ENCODE measurements at regions not wholly inside any gene's neighbourhood (a gene's known extent, or its start where the extent isn't known, plus 50 kb on each side); places are given as distances from the start of the nearest gene placed in this dataset.
"Not testable (repeated sequence)": the region's sequence is repeated elsewhere in the genome, so short reads cannot be mapped to it uniquely, and the experiment has no call there.

DNA sequence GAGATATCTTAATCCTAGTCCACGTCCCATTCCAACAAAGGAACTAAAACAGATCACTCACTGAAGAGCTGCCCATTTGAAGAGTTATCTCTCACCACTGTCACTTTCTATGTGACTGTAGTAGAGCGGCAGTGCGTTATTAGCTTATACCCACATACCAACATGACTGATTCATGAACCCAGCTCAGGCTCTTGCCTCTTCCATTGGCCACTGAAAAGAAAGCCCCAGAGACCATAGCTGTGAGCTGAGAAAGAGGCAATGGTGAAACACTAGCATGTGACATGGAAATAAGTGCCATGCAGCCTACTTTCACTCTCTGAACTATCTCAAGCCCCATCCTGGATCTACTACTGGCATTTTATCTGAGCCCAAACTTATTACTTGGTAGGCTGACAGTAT lies 151.7 kb upstream of the MOCS2 start:
- ATAC-seq (replicated peaks) = no peak
- Mint-ChIP-seq H3K9me3 (no peaks in the 10 kb centered on the region), H3K4me3 (no peak overlapping the region)

DNA sequence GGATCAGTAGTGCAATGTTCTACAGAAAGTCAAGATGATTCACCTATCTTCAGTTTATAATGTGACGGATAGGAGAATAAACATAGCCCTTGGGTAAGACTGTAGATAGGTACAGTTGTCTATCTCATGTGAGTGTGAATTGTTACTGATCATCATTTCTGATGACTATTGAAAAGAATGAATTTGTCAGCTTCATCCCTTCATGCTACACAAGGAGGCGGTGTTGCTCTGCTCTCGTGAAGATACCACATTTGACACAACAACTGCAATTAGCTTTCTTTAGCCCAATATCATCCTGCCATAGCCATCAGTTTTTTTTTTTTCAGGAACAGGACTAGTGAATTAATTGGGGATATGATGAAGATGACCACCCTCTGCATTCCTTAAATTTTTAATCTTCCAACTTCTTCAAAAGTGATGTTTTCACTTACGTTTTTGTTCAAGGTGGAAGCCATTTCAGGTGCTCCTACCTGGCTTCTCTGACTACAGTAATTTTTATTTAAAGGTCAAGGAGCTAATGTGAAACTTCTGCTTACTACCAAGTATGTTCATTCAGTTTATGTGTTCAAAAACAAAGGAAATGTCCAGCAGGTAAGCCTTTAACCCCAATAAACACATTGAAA lies 152.9 kb upstream of the MOCS2 start:
- Mint-ChIP-seq H3K27ac (no peak overlapping the region), H3K36me3 (ENCODE audit: insufficient read depth) (no peaks in the 10 kb centered on the region)

More for the DNA sequence above, 151.7 kb upstream of the MOCS2 start:
- Mint-ChIP-seq H3K27ac (no peak overlapping the region), H3K36me3 (ENCODE audit: insufficient read depth) (no peaks in the 10 kb centered on the region), H3K27me3 (peaks cover 14 to 18% of the 10 kb centered on the region in 2 donors), H3K4me1 (ENCODE audit: low read depth in 2 of 2) (no peaks in the 10 kb centered on the region)
- no peak for DNase-seq

GRCh38 chr5:53263151-53263550 lies 153.6 kb upstream of the MOCS2 start:
- Mint-ChIP-seq H3K36me3 (ENCODE audit: insufficient read depth) (no peaks in the 10 kb centered on the region), H3K9me3 (no peaks in the 10 kb centered on the region), H3K4me1 (ENCODE audit: low read depth in 2 of 2) (no peaks in the 10 kb centered on the region), H3K4me3 (no peak overlapping the region), H3K27ac (no peak overlapping the region), H3K27me3 (peaks cover 11 to 12% of the 10 kb centered on the region in 2 donors)
- ATAC-seq (replicated peaks) = no peak
- no peak for DNase-seq

More for the DNA sequence above, 152.9 kb upstream of the MOCS2 start:
- no peaks in the 10 kb centered on the region for H3K4me1 Mint-ChIP-seq (ENCODE audit: low read depth in 2 of 2)
- DNase-seq = no peak
- H3K4me3 Mint-ChIP-seq = no peak overlapping the region
- no peak for ATAC-seq (replicated peaks)
- H3K9me3 Mint-ChIP-seq = no peaks in the 10 kb centered on the region
- H3K27me3 Mint-ChIP-seq = peaks cover 11 to 12% of the 10 kb centered on the region in 2 donors

DNA sequence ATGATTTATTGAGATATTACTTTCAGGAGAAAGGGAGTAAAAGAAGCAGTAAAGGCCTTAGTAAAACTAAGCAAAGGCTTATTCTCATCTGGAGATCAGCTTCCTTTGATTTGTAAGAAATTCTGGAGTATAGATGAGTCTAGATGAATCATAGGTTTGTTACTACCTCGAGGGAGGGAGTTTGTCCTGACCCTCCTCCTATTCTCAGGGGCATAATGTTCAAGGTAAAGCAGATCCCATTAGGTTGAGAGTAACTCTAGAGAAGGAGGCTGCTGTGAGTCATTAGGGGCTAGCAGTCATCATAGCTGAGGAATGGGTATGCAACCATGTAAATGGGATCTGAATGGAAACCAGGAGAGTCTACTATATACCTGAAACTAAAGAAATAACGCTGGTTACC lies 155.5 kb upstream of the MOCS2 start:
- Mint-ChIP-seq H3K27ac (no peak overlapping the region), H3K4me3 (no peak overlapping the region), H3K4me1 (ENCODE audit: low read depth in 2 of 2) (no peaks in the 10 kb centered on the region), H3K9me3 (no peaks in the 10 kb centered on the region), H3K36me3 (ENCODE audit: insufficient read depth) (no peaks in the 10 kb centered on the region), H3K27me3 (peaks cover 11 to 12% of the 10 kb centered on the region in 2 donors)
- no peak for ATAC-seq (replicated peaks)
- no peak for DNase-seq

DNA sequence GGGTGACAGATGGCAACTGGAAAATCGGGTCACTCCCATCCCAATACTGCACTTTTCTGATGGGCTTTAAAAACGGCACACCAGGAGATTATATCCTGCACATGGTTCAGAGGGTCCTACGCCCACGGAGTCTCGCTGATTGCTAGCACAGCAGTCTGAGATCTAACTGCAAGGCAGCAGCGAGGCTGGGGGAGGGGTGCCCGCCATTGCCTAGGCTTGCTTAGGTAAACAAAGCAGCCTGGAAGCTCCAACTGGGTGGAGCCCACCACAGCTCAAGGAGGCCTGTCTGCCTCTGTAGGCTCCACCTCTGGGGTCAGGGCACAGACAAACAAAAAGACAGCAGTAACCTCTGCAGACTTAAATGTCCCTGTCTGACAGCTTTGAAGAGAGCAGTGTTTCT lies 158.7 kb upstream of the MOCS2 start:
- not testable (repeated sequence) for ATAC-seq (replicated peaks); DNase-seq; H3K36me3 Mint-ChIP-seq (ENCODE audit: insufficient read depth); H3K4me1 Mint-ChIP-seq (ENCODE audit: low read depth in 2 of 2); H3K9me3 Mint-ChIP-seq; H3K4me3 Mint-ChIP-seq; H3K27ac Mint-ChIP-seq
- peaks cover 11 to 12% of the 10 kb centered on the region in 2 donors for H3K27me3 Mint-ChIP-seq

- no peaks in the 10 kb centered on the region for H3K36me3 Mint-ChIP-seq (ENCODE audit: insufficient read depth)
- no peak overlapping the region for H3K4me3 Mint-ChIP-seq
- no peaks in the 10 kb centered on the region for H3K9me3 Mint-ChIP-seq
- H3K4me1 Mint-ChIP-seq (ENCODE audit: low read depth in 2 of 2) = no peaks in the 10 kb centered on the region
- DNase-seq (no peak), ATAC-seq (replicated peaks) (no peak)
- H3K27ac Mint-ChIP-seq = no peak overlapping the region
- H3K27me3 Mint-ChIP-seq = no peaks in the 10 kb centered on the region
Observed at GRCh38 chr5:53275666-53276065, 166.1 kb upstream of the MOCS2 start.

DNA sequence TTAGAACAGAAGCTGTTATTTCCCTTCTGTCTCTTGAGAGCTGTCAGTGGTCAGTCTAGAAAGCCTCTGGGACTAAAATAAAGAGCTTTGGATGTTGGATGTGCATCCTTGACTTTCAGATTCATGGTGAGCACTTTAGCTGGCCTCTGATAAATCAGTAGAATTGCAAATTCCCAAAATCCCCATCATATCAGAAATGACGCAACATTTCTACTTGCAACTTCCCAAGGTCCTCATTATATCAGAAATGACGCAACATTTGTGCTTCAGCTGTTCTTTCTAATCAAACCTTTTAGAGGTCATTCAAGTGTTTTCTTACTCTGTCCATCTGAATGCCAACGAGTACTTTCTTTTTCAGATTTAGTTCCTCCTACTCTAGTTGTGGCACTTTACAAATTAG lies 167.3 kb upstream of the MOCS2 start:
- ATAC-seq (replicated peaks) (no peak), DNase-seq (no peak)
- Mint-ChIP-seq H3K36me3 (ENCODE audit: insufficient read depth) (no peaks in the 10 kb centered on the region), H3K4me1 (ENCODE audit: low read depth in 2 of 2) (no peaks in the 10 kb centered on the region), H3K27ac (no peak overlapping the region), H3K9me3 (no peaks in the 10 kb centered on the region), H3K27me3 (no peaks in the 10 kb centered on the region), H3K4me3 (no peak overlapping the region)

DNA sequence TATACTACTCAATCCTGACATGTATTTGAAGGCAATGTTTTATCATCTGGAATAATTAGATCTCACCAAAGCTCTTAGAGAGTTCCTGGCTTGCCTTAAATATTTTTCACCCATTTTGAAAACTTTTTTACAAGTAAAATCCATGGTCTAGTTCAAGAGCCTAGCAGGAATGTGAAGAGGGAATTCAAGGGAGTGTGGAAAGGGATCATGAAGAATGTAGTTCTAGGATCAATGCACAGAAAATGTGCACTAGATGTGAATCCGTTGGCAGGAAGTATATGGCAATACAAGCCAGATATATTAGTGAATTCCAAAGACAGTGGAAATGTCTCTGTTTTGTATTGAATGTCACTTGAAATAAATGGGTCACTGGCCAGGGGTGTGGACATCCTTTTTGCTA lies 167.9 kb upstream of the MOCS2 start:
- ATAC-seq (replicated peaks) (no peak), DNase-seq (no peak)
- Mint-ChIP-seq H3K4me1 (ENCODE audit: low read depth in 2 of 2) (no peaks in the 10 kb centered on the region), H3K4me3 (no peak overlapping the region), H3K27me3 (no peaks in the 10 kb centered on the region), H3K27ac (no peak overlapping the region), H3K9me3 (no peaks in the 10 kb centered on the region), H3K36me3 (ENCODE audit: insufficient read depth) (no peaks in the 10 kb centered on the region)

DNA sequence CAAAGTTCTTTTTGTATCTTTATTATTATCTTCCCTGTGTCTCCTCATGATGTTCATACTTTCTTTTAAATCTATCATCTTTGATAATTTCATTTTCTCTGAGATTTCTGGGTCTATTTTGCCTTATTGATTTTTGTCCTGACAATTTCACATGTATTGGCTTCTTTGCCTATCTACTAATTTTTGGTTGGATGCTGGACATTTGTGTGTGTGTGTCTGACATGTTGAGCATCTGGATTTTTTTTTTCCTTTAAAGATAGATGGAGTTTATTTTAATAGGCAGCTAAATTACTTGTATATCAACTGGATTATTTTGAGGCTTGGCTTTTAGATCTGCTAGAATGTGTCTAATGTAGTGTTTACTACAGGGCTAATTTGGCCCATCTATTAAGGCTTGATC lies 178.0 kb upstream of the MOCS2 start:
- Mint-ChIP-seq H3K27ac (no peak overlapping the region), H3K9me3 (no peaks in the 10 kb centered on the region), H3K36me3 (ENCODE audit: insufficient read depth) (no peaks in the 10 kb centered on the region), H3K4me3 (no peak overlapping the region), H3K4me1 (ENCODE audit: low read depth in 2 of 2) (no peaks in the 10 kb centered on the region), H3K27me3 (peaks cover 0 to 20% of the 10 kb centered on the region in 2 donors)
- no peak for DNase-seq
- no peak for ATAC-seq (replicated peaks)

GRCh38 chr5:53288511-53288910 lies 179.0 kb upstream of the MOCS2 start:
- H3K4me3 Mint-ChIP-seq = no peak overlapping the region
- no peaks in the 10 kb centered on the region for H3K9me3 Mint-ChIP-seq
- H3K36me3 Mint-ChIP-seq (ENCODE audit: insufficient read depth) = no peaks in the 10 kb centered on the region
- ATAC-seq (replicated peaks) (no peak), DNase-seq (no peak)
- H3K27me3 Mint-ChIP-seq = peaks cover 0 to 20% of the 10 kb centered on the region in 2 donors
- H3K27ac Mint-ChIP-seq = no peak overlapping the region
- no peaks in the 10 kb centered on the region for H3K4me1 Mint-ChIP-seq (ENCODE audit: low read depth in 2 of 2)

DNA sequence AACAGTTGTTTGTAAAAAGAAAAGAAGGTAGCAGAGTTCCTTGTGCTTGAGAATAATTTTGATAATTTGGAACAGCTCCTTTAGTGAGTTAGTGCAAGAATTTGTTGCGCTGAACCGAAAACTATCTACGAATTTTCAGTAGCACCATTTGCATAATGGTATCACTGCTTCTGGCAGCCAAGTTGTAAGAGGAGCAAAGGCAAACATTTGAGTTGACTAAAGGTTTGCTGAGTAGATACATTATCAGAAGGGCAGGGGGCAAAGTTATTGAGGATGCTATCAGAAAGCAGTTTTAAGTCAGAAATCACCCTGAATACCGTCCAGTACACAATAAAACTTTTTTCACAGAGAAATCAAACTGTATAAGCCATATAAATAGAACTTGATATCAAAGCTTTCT lies 181.5 kb upstream of the MOCS2 start:
- Mint-ChIP-seq H3K4me1 (ENCODE audit: low read depth in 2 of 2) (no peaks in the 10 kb centered on the region), H3K9me3 (no peaks in the 10 kb centered on the region), H3K27ac (no peak overlapping the region), H3K36me3 (ENCODE audit: insufficient read depth) (no peaks in the 10 kb centered on the region), H3K27me3 (peaks cover 0 to 15% of the 10 kb centered on the region in 2 donors), H3K4me3 (no peak overlapping the region)
- ATAC-seq (replicated peaks) = no peak
- no peak for DNase-seq

DNA sequence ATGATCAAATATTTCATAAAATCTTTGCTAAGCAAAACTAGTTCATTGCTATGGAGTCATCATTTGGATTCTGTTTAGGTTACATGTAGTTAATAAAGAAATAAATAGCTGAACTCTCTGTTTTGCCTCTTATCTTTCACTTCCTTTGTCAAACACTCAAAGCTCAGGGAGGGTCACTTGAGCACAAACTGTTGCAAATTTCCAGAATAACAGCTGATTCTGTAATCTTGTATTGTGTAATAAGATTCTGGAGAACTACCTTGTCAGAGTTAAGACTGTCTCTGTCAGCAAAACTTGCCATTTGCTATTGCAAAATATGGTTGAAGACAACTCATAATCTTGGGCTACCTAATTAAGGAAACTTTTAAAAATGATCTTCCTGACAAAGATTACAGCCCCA lies 182.0 kb upstream of the MOCS2 start:
- no peaks in the 10 kb centered on the region for H3K9me3 Mint-ChIP-seq
- DNase-seq (no peak), ATAC-seq (replicated peaks) (no peak)
- H3K4me1 Mint-ChIP-seq (ENCODE audit: low read depth in 2 of 2) = no peaks in the 10 kb centered on the region
- H3K4me3 Mint-ChIP-seq = no peak overlapping the region
- H3K27me3 Mint-ChIP-seq = peaks cover 0 to 11% of the 10 kb centered on the region in 2 donors
- no peaks in the 10 kb centered on the region for H3K36me3 Mint-ChIP-seq (ENCODE audit: insufficient read depth)
- no peak overlapping the region for H3K27ac Mint-ChIP-seq

DNA sequence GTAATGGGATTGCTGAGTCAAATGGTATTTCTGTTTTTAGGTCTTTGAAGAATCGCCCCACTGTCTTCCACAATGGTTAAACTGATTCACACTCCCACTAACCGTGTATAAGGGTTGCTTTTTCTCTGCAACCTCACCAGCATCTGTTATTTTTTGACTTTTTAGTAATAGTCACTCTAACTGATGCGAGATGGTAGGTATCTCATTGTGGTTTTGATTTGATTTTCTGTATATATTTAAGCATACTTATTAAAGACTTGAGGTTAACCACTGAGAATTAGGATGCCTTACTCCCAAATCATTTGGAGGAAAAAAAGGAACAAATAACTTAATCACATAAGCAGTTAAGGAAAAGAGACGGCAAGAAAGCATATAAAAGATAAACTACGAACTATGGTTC lies 181.6 kb upstream of the FST start:
- Mint-ChIP-seq H3K4me1 (ENCODE audit: low read depth in 2 of 2) (no peaks in the 10 kb centered on the region), H3K27me3 (peaks cover 0 to 15% of the 10 kb centered on the region in 2 donors), H3K27ac (no peak overlapping the region), H3K4me3 (no peak overlapping the region), H3K9me3 (peaks cover 0 to 2% of the 10 kb centered on the region in 2 donors), H3K36me3 (ENCODE audit: insufficient read depth) (no peaks in the 10 kb centered on the region)
- ATAC-seq (replicated peaks) = no peak
- no peak for DNase-seq

DNA sequence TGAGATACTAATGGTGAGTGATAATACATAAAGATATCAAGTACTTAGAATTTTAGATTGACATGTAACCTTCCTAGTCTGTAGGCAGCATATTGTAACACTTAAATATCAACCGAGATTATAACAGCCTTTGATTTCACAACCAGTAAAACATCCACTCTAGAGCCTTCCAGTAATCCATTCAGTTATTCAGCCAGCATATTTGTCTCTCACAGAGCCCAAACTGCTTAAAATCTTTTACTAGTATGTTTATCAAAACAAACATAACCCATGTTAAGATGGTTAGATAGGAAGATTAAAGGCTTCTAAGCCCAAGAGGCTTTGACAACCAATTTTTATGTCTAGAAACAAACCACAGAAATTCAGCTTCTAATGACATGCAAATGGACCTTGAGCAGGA lies 177.9 kb upstream of the FST start:
- Mint-ChIP-seq H3K27ac (no peak overlapping the region), H3K27me3 (peaks cover 0 to 14% of the 10 kb centered on the region in 2 donors), H3K4me3 (no peak overlapping the region), H3K36me3 (ENCODE audit: insufficient read depth) (no peaks in the 10 kb centered on the region), H3K4me1 (ENCODE audit: low read depth in 2 of 2) (no peaks in the 10 kb centered on the region), H3K9me3 (peaks cover 0 to 2% of the 10 kb centered on the region in 2 donors)
- DNase-seq = no peak
- ATAC-seq (replicated peaks) = no peak

GRCh38 chr5:53303105-53303504 lies 177.3 kb upstream of the FST start:
- H3K4me3 Mint-ChIP-seq = no peak overlapping the region
- no peak for ATAC-seq (replicated peaks)
- no peak for DNase-seq
- no peaks in the 10 kb centered on the region for H3K36me3 Mint-ChIP-seq (ENCODE audit: insufficient read depth)
- no peaks in the 10 kb centered on the region for H3K4me1 Mint-ChIP-seq (ENCODE audit: low read depth in 2 of 2)
- peaks cover 4 to 8% of the 10 kb centered on the region in 2 donors for H3K27me3 Mint-ChIP-seq
- H3K27ac Mint-ChIP-seq = no peak overlapping the region
- peaks cover 0 to 2% of the 10 kb centered on the region in 2 donors for H3K9me3 Mint-ChIP-seq
